Osteocyte (in vitro differentiated cells): ENCODE measurements at regions not wholly inside any gene's neighbourhood (a gene's known extent, or its start where the extent isn't known, plus 50 kb on each side); places are given as distances from the start of the nearest gene placed in this dataset.
"Not testable (repeated sequence)": the region's sequence is repeated elsewhere in the genome, so short reads cannot be mapped to it uniquely, and the experiment has no call there.

Source experiments
- DNase-seq: peaks from one replicate; pipeline ENCODE4 v3.0.0; 2021; ENCODE audit warnings: mixed read lengths; ENCODE audit not compliant: unreplicated experiment; ENCODE audit errors: extremely low spot score
- H3K27ac Mint-ChIP-seq: one replicate; pipeline ENCODE4 v1.8.0; 2021; ENCODE audit warnings: mild to moderate bottlenecking, mixed read lengths; ENCODE audit not compliant: unreplicated experiment
- H3K27me3 Mint-ChIP-seq: one replicate; pipeline ENCODE4 v1.8.0; 2021; ENCODE audit warnings: mixed read lengths; ENCODE audit not compliant: unreplicated experiment
- H3K36me3 Mint-ChIP-seq: one replicate; pipeline ENCODE4 v1.8.0; 2021; ENCODE audit warnings: mixed read lengths; ENCODE audit not compliant: unreplicated experiment
- H3K4me1 Mint-ChIP-seq: one replicate; pipeline ENCODE4 v1.8.0; 2021; ENCODE audit warnings: mixed read lengths; ENCODE audit not compliant: unreplicated experiment
- H3K4me3 Mint-ChIP-seq: one replicate; pipeline ENCODE4 v1.8.0; 2021; ENCODE audit warnings: mild to moderate bottlenecking, moderate library complexity, mixed read lengths; ENCODE audit not compliant: unreplicated experiment
- H3K9me3 Mint-ChIP-seq: one replicate; pipeline ENCODE4 v1.8.0; 2021; ENCODE audit warnings: mixed read lengths; ENCODE audit not compliant: unreplicated experiment
- TF ChIP-seq, protein P1 (sequence below): fragments of 200-600 bp; sonication (generic); IDR thresholded peaks from 2 replicates; pipeline ENCODE4 v1.5.0; 2021; ENCODE audit warnings: antibody characterized with exemption, mild to moderate bottlenecking, moderate library complexity

DNA sequence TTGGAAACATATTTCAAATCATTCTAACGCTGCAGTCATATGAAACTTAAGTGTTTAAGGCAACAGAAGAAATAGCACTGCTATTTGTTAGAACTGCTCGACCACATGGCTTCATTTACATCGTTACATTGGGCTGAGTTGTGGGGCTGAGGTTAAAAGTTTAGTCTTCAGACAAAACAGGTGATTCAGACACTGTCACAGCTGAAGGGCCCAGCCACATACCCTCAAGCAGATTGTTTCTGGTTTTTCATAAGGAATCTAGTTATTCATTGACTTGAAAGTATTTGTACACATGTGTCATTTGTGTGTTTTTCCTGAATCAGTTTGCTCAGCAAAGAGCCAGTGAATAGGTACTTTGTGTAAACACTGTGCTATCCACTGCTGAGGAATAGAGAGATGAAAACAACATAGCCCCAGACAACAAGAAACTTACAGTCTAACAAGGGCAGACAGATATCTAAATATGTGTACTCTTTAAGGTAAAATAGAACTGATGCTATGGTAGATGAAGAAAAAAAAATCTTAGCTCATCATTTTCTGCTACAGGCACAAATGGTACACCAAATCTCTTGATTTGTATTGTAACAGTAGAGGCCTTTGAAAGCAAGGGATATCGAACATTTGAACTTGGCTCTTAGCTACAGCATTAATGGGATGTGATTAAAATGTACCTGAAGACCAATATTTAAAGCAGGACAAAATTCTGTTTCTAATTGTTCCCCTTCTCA, 357.6 kb upstream of the RPS23 start:
- Mint-ChIP-seq H3K27me3 (no peaks in the 10 kb centered on the region), H3K36me3 (no peaks in the 10 kb centered on the region), H3K9me3 (no peaks in the 10 kb centered on the region), H3K4me1 (peaks cover 18% of the 10 kb centered on the region), H3K4me3 (no peak overlapping the region), H3K27ac (no peak overlapping the region)
- DNase-seq, result no peak
- TF ChIP-seq, protein P1, sequence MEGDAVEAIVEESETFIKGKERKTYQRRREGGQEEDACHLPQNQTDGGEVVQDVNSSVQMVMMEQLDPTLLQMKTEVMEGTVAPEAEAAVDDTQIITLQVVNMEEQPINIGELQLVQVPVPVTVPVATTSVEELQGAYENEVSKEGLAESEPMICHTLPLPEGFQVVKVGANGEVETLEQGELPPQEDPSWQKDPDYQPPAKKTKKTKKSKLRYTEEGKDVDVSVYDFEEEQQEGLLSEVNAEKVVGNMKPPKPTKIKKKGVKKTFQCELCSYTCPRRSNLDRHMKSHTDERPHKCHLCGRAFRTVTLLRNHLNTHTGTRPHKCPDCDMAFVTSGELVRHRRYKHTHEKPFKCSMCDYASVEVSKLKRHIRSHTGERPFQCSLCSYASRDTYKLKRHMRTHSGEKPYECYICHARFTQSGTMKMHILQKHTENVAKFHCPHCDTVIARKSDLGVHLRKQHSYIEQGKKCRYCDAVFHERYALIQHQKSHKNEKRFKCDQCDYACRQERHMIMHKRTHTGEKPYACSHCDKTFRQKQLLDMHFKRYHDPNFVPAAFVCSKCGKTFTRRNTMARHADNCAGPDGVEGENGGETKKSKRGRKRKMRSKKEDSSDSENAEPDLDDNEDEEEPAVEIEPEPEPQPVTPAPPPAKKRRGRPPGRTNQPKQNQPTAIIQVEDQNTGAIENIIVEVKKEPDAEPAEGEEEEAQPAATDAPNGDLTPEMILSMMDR, result no peak

DNA sequence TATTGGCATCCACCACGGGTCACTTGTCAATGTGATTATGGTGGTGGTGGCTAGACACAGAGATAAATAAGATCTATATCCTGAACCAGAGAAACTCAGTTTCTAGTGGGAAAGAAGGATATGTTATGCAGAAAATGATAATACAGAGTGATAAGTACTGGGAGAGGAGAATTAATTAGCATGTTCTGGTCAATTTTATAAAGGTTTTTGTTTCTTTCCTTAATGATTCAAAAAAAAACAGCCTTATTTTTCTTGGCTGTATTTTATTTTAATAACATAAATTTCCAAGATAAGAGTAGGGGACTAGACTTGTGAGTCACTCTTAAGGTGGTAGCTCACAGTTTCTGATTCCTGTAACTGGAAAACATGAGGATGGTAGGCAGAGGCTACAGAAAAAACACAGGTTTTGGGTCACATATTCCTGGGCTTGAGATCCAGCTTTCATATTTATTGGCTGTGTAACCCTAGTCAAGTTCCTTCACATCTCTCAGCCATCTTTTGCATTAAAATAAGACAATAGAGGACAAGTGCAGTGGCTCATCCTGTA, 350.3 kb upstream of the RPS23 start:
- DNase-seq, result no peak
- Mint-ChIP-seq H3K4me3 (no peak overlapping the region), H3K4me1 (peaks cover 9% of the 10 kb centered on the region), H3K27me3 (no peaks in the 10 kb centered on the region), H3K27ac (no peak overlapping the region), H3K36me3 (no peaks in the 10 kb centered on the region), H3K9me3 (no peaks in the 10 kb centered on the region)
- TF ChIP-seq, protein P1, result no peak

DNA sequence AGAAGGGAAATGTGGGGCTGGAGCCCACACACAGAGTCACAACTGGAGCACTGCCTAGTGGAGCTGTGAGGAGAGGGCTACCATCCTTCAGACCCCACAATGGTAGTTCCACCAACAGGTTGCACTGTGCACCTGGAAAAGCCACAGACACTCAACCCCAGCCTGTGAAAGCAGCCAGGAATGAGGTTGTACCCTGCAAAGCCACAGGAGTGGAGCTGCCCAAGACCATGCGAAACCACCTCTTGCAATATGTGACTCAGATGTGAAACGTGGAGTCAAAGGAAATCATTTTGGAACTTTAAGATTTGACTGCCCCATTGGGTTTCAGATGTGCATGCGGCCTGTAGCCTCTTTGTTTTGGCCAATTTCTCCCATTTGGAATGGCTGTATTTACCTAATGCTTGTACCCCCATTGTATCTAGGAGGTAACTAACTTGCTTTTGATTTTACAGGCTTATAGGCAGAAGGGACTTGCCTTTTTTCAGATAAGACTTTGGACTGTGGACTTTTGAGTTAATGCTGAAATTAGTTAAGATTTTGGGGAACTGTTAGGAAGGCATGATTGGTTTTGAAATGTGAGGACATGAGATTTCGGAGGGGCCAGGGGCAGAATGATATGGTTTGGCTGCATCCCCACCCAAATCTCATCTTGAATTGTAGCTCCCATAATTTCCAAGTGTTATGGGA, 348.9 kb upstream of the RPS23 start:
- H3K4me1 Mint-ChIP-seq, H3K9me3 Mint-ChIP-seq, DNase-seq, H3K4me3 Mint-ChIP-seq, H3K27ac Mint-ChIP-seq, H3K36me3 Mint-ChIP-seq, H3K27me3 Mint-ChIP-seq: not testable (repeated sequence)

DNA sequence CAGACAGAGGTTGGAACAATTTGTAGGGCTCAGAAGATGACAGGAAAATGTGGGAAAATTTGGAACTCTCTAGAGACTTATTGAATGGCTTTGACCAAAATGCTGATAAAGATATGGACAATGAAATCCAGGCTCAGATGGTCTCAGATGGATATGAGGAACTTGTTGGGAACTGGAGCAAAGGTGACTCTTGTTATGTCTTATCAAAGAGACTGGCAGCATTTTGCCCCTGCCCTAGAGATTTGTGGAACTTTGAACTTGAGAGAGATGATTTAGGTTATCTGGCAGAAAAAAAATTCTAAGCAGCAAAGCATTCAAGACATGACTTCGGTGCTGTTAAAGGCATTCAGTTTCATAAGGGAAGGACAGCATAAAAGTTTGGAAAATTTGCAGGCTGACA, 347.9 kb upstream of the RPS23 start:
- not testable (repeated sequence) for H3K36me3 Mint-ChIP-seq, H3K27ac Mint-ChIP-seq, DNase-seq

DNA sequence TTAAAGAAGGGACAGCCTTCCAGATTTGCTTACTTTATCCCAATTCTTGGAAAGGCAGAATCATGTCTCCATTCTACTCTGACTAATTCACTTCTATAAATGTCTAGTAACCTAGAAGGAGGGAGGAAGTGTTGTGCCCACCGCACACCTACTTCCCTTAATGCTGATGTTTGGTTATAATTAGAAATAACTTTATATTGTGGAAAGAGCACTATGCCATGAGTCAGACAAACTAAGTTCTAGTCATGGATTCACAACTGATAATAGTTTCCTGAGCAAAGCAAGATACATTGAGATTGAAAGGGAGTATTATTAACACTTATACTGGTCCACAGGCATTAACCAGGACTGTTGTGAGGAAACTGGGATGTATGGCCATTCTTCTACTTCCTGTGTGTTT, 345.9 kb upstream of the RPS23 start:
- H3K4me1 Mint-ChIP-seq, result peaks cover 4% of the 10 kb centered on the region
- no peak for DNase-seq
- no peak overlapping the region for H3K27ac Mint-ChIP-seq

More for the DNA sequence above, 347.9 kb upstream of the RPS23 start:
- H3K27me3 Mint-ChIP-seq, H3K9me3 Mint-ChIP-seq, H3K4me3 Mint-ChIP-seq, H3K4me1 Mint-ChIP-seq: not testable (repeated sequence)

More for the DNA sequence above, 345.9 kb upstream of the RPS23 start:
- no peaks in the 10 kb centered on the region for H3K36me3 Mint-ChIP-seq
- H3K27me3 Mint-ChIP-seq, result peaks cover 17% of the 10 kb centered on the region
- TF ChIP-seq, protein P1, result no peak
- no peak overlapping the region for H3K4me3 Mint-ChIP-seq
- H3K9me3 Mint-ChIP-seq, result no peaks in the 10 kb centered on the region
